ENCODE measurements at regions not wholly inside any gene's neighbourhood (a gene's known extent, or its start where the extent isn't known, plus 50 kb on each side); places are given as distances from the start of the nearest gene placed in this dataset.

DNA sequence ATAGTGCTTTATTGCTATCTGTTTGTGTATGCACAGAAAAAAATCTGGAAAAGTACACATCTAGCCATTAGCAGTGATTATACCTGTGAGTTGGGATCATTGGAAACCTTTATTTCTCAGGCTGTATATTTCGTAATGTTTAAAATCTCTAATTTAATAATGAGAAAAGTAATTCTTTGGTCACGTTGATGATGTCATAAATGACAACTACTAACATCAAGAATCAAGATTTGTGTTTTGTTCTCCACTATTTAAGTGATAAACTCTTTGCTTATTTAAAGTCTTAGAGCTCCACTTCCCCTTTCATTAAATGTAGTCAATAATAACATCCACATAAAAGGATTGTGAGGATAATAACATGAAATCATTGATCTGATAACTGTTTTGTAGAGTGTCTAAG is 126.2 kb downstream of the TMA16 start (continued):
- TF ChIP-seq, protein P1, sequence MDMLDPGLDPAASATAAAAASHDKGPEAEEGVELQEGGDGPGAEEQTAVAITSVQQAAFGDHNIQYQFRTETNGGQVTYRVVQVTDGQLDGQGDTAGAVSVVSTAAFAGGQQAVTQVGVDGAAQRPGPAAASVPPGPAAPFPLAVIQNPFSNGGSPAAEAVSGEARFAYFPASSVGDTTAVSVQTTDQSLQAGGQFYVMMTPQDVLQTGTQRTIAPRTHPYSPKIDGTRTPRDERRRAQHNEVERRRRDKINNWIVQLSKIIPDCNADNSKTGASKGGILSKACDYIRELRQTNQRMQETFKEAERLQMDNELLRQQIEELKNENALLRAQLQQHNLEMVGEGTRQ (IDR thresholded peaks at IDR 0.05) = no peak
- TF ChIP-seq FOSL2 (IDR thresholded peaks at IDR 0.05) = no peak
- no peak for TF ChIP-seq FOSL2 (CRISPR knock-in tag; IDR thresholded peaks at IDR 0.05)

GRCh38 chr4:163621821-163622220 is 127.3 kb downstream of the TMA16 start:
- Histone ChIP-seq H3K4me2 (no peak overlapping the region), H3K4me3 (no peak overlapping the region), H3K27ac (no peak overlapping the region), H3K9me3 (no peaks in the 10 kb centered on the region), H3K4me1 (no peaks in the 10 kb centered on the region)
- ChIA-PET POLR2A (no interaction called here), CTCF (no interaction called here)
- no peak for TF ChIP-seq CEBPB (IDR thresholded peaks at IDR 0.05)
- TF ChIP-seq MAZ (IDR thresholded peaks at IDR 0.05; ENCODE audit: borderline replicate concordance, low read depth, low read length) = no peak
- TF ChIP-seq, protein P2, sequence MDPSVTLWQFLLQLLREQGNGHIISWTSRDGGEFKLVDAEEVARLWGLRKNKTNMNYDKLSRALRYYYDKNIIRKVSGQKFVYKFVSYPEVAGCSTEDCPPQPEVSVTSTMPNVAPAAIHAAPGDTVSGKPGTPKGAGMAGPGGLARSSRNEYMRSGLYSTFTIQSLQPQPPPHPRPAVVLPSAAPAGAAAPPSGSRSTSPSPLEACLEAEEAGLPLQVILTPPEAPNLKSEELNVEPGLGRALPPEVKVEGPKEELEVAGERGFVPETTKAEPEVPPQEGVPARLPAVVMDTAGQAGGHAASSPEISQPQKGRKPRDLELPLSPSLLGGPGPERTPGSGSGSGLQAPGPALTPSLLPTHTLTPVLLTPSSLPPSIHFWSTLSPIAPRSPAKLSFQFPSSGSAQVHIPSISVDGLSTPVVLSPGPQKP (IDR thresholded peaks at IDR 0.05; ENCODE audit: low read depth, low read length) = no peak
- TF ChIP-seq EP300 (IDR thresholded peaks at IDR 0.05) = no peak
- TF ChIP-seq RARB (CRISPR knock-in tag; IDR thresholded peaks at IDR 0.05) = no peak
- ATAC-seq (no peak), DNase-seq (ENCODE audit: low read depth in 1 of 2, low spot score in 1 of 2) (no peak), FAIRE-seq (no peak)
- WGBS (ENCODE audit: missing lambda C conversion rate) = 14% methylated on average over 2 of the region's 2 CpGs

DNA sequence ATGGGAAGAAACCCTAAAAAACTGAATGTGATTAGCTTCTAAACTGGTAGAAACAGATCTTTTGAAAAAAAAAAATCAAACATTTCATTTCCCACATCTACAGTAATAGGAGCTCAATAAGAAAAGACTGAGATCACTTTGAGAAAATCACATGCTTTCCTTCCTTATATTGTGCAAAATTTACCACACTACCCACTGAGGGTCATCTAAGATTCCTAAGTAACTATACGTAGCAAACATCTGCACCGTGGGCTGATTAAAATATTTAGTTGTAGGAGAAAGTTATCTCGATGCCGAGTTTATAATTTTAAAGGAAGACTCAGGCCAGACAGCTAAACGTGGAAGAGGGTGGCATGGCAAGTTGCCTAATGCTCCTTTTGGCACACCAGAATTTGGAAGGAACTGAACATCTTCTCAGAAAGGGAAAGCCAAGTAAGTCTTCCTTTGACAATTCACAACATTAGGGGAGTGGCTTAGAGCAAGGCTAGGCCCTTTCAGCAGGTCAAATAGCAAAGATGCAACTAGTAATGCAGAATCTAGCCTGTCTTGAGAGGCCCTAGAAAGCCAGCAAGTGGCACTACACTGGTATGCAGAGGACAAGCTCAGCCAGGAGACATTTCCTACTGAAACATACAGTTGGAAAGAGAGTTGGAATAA is 128.0 kb downstream of the TMA16 start:
- TF ChIP-seq EHF (CRISPR knock-in tag; IDR thresholded peaks at IDR 0.05) = no peak
- H3K4me1 ChIP-seq = no peaks in the 10 kb centered on the region
- H3K27ac ChIP-seq = no peak overlapping the region
- ChIA-PET CTCF (no interaction called here), POLR2A (no interaction called here)
- no peak overlapping the region for H3K4me3 ChIP-seq
- H3K4me2 ChIP-seq = no peak overlapping the region
- 1% methylated on average over 5 of the region's 5 CpGs for WGBS (ENCODE audit: missing lambda C conversion rate)
- H3K9me3 ChIP-seq = no peaks in the 10 kb centered on the region
- no peak for DNase-seq (ENCODE audit: low read depth in 1 of 2, low spot score in 1 of 2)
- ATAC-seq = no peak
- FAIRE-seq = no peak

DNA sequence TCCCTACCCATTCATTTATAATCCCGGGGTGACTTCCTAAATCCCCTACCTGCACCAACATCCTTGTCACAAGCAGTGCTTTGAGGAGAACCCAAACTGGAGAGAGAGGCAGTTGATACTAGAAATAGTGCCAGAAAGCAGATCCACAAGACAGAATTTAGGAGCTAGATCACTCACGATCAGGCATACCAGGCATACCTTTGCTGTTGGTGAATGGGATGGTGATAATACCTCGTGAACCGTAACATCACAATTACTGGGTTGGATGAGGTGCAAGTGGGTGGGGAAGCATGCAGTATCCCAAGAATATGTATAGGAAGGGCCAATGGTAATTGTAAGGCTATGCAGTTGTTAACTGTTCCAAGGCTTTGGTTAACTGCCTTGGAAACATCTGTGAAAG is 129.3 kb downstream of the TMA16 start:
- FAIRE-seq = no peak
- CTCF ChIA-PET = no interaction called here
- H3K4me2 ChIP-seq = no peak overlapping the region
- no peak for ATAC-seq
- no peak overlapping the region for H3K27ac ChIP-seq
- no peak overlapping the region for H3K4me3 ChIP-seq
- 0% methylated on average over 4 of the region's 4 CpGs for WGBS (ENCODE audit: missing lambda C conversion rate)
- no peak for DNase-seq (ENCODE audit: low read depth in 1 of 2, low spot score in 1 of 2)
- H3K9me3 ChIP-seq = no peaks in the 10 kb centered on the region
- POLR2A ChIA-PET = no interaction called here
- no peaks in the 10 kb centered on the region for H3K4me1 ChIP-seq
- TF ChIP-seq ZNF302 (CRISPR knock-in tag; IDR thresholded peaks at IDR 0.05) = no peak
- TF ChIP-seq ESRRA (IDR thresholded peaks at IDR 0.05; ENCODE audit: borderline replicate concordance, low read length) = no peak
- TF ChIP-seq, protein P3, sequence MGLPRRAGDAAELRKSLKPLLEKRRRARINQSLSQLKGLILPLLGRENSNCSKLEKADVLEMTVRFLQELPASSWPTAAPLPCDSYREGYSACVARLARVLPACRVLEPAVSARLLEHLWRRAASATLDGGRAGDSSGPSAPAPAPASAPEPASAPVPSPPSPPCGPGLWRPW (IDR thresholded peaks at IDR 0.05) = no peak
- TF ChIP-seq, protein P4, sequence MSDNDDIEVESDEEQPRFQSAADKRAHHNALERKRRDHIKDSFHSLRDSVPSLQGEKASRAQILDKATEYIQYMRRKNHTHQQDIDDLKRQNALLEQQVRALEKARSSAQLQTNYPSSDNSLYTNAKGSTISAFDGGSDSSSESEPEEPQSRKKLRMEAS (IDR thresholded peaks at IDR 0.05) = no peak
- no peak for TF ChIP-seq HOXA7 (CRISPR knock-in tag; IDR thresholded peaks at IDR 0.05)
- no peak for TF ChIP-seq FOXS1 (CRISPR knock-in tag; IDR thresholded peaks at IDR 0.05)
- no peak for TF ChIP-seq CBX8 (IDR thresholded peaks at IDR 0.05)
- TF ChIP-seq, protein P5, sequence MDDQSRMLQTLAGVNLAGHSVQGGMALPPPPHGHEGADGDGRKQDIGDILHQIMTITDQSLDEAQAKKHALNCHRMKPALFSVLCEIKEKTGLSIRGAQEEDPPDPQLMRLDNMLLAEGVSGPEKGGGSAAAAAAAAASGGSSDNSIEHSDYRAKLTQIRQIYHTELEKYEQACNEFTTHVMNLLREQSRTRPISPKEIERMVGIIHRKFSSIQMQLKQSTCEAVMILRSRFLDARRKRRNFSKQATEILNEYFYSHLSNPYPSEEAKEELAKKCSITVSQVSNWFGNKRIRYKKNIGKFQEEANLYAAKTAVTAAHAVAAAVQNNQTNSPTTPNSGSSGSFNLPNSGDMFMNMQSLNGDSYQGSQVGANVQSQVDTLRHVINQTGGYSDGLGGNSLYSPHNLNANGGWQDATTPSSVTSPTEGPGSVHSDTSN (IDR thresholded peaks at IDR 0.05) = no peak
- no peak for TF ChIP-seq HOXB13 (CRISPR knock-in tag; IDR thresholded peaks at IDR 0.05; ENCODE audit: low read depth)
- TF ChIP-seq SREBF2 (IDR thresholded peaks at IDR 0.05) = no peak
- no peak for TF ChIP-seq TFCP2L1 (CRISPR knock-in tag; IDR thresholded peaks at IDR 0.05)
- TF ChIP-seq RNF2 (IDR thresholded peaks at IDR 0.05; ENCODE audit: borderline replicate concordance, low read depth) = no peak
- no peak for TF ChIP-seq BCL3 (IDR thresholded peaks at IDR 0.05)
- TF ChIP-seq HDAC2 (IDR thresholded peaks at IDR 0.05) = no peak
- TF ChIP-seq TP53 (CRISPR knock-in tag; IDR thresholded peaks at IDR 0.05) = no peak
- TF ChIP-seq, protein P1 (IDR thresholded peaks at IDR 0.05) = no peak
- no peak for TF ChIP-seq HMGXB4 (CRISPR knock-in tag; IDR thresholded peaks at IDR 0.05; ENCODE audit: borderline replicate concordance)
- no peak for TF ChIP-seq ZSCAN20 (CRISPR knock-in tag; IDR thresholded peaks at IDR 0.05)
- no peak for TF ChIP-seq BHLHE40 (IDR thresholded peaks at IDR 0.05; ENCODE audit: low read depth, low read length)

Data from A549 (cell line).